ENCODE measurements at regions not wholly inside any gene's neighbourhood (a gene's known extent, or its start where the extent isn't known, plus 50 kb on each side); places are given as distances from the start of the nearest gene placed in this dataset.
A peak's percentile ranks its signal among the peaks of the same experiment; 100 is the strongest.

DNA sequence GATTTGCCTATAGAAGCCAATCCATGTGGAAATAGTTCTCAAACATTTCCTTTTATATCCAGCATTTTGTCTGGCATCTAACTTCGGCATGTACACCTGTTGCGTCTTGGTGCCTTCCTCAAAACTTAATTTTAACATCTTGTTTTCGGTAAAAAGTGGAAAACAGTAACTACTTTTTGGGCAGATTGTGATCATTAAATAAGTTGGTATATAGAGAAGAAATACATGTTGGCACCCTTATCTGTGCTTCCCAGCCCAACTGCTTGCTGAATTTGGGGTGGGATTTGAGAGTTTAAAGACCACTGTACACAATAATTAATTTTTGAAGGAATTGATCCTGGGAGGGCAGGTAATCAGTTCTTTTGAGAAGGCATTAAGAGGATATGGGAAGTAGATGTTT lies 566.8 kb downstream of the PDCD6IP start:
- H3K9me3 ChIP-seq (ENCODE audit: severe bottlenecking) = no peaks in the 10 kb centered on the region
- H3K27ac ChIP-seq = no peak overlapping the region
- H3K4me3 ChIP-seq (ENCODE audit: low read depth, low read length) = no peak overlapping the region
- no peaks in the 10 kb centered on the region for H3K27me3 ChIP-seq (ENCODE audit: insufficient read depth, low read depth, severe bottlenecking)
- no peaks in the 10 kb centered on the region for H3K36me3 ChIP-seq
- TF ChIP-seq, protein P1, sequence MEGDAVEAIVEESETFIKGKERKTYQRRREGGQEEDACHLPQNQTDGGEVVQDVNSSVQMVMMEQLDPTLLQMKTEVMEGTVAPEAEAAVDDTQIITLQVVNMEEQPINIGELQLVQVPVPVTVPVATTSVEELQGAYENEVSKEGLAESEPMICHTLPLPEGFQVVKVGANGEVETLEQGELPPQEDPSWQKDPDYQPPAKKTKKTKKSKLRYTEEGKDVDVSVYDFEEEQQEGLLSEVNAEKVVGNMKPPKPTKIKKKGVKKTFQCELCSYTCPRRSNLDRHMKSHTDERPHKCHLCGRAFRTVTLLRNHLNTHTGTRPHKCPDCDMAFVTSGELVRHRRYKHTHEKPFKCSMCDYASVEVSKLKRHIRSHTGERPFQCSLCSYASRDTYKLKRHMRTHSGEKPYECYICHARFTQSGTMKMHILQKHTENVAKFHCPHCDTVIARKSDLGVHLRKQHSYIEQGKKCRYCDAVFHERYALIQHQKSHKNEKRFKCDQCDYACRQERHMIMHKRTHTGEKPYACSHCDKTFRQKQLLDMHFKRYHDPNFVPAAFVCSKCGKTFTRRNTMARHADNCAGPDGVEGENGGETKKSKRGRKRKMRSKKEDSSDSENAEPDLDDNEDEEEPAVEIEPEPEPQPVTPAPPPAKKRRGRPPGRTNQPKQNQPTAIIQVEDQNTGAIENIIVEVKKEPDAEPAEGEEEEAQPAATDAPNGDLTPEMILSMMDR (IDR thresholded peaks at IDR 0.05; ENCODE audit: low read depth, low read length) = no peak
- no peak for DNase-seq

DNA sequence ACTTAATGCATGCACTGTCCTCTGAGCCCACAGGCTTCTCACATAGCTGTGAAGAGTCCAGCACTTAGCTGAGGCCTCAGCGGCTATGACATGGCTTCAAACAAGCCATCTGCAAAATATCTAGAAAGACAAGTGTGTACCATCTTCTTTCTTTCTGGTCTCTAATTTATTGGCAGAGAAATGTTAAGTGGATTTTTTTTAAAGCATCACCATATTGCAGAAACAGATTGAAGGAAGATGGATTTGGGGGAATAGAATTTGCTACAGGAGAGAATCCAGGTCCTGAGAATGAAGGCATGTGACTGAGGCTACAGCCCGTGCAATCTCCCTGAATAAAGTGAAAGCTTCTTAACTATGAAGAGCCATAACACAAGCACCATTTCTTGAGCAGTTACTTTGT lies 567.3 kb downstream of the PDCD6IP start:
- Histone ChIP-seq H3K9me3 (ENCODE audit: severe bottlenecking) (no peaks in the 10 kb centered on the region), H3K27ac (no peak overlapping the region), H3K36me3 (no peaks in the 10 kb centered on the region), H3K27me3 (ENCODE audit: insufficient read depth, low read depth, severe bottlenecking) (no peaks in the 10 kb centered on the region), H3K4me3 (ENCODE audit: low read depth, low read length) (no peak overlapping the region)
- TF ChIP-seq, protein P1 (IDR thresholded peaks at IDR 0.05; ENCODE audit: low read depth, low read length) = no peak
- DNase-seq = no peak

DNA sequence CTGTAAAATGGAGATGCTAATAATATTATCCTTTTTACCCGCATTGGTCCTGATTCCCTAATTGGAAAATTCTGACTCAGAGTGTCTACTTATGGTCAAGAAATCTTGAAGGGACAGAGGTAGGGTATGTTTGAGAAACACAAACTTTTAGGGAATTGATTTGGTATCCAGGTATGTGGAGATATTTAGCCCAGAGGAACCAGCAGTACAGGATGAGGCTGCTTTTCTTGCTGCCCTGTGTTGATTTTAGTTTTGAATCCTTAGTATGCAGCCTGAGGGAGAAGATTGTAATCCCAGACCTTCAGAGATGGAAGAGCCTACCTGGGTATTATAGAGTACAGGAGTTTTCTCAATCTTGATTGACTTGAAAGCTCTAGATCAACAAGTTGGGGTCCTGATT lies 569.1 kb downstream of the PDCD6IP start:
- DNase-seq = no peak
- H3K27me3 ChIP-seq (ENCODE audit: insufficient read depth, low read depth, severe bottlenecking) = no peaks in the 10 kb centered on the region
- TF ChIP-seq, protein P1 (IDR thresholded peaks at IDR 0.05; ENCODE audit: low read depth, low read length) = no peak

DNA sequence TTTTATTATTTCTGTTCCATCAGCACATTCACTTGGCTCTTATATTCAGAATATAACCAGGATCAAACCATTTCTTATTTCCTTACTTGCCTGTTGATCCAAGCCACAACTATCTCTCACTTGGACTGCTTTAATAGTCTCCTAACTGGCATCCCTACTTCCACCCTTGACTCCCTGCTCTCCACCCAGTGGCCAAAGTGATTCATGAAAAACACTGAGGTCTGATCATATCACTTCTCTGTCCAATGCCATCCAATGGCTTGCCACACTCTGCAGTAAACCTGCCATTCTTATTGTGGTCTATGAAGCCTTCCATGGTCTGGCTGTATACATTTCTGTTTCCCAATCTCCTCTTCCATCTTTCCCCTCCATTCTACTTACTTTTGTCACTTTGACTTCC lies 576.1 kb downstream of the PDCD6IP start:
- no peak for DNase-seq
- TF ChIP-seq, protein P1 (IDR thresholded peaks at IDR 0.05; ENCODE audit: low read depth, low read length) = 0 out of 2 replicates have a peak, but pooled peaks have one; percentile 8

More for the DNA sequence above, 569.1 kb downstream of the PDCD6IP start:
- H3K9me3 ChIP-seq (ENCODE audit: severe bottlenecking) = no peaks in the 10 kb centered on the region
- H3K36me3 ChIP-seq = no peaks in the 10 kb centered on the region
- H3K27ac ChIP-seq = no peak overlapping the region
- H3K4me3 ChIP-seq (ENCODE audit: low read depth, low read length) = no peak overlapping the region

DNA sequence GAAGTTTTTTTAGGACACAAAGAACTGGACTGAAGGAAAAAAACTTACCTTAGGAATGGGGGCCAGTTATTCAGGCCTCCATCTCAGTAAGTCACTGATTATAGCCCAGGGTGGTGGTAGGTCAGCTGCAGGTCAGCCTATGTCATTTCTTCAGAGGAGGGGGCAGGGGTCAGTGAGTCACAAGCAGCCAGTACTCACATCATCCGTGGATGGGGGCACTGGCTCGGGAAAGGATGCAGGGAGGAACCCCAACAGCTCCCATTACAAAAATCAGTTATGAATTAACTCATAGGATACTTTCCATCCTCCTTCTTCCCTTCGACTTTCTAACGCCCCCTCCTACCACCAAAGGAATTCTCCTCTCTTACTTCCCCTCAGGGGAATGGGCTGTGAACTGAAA lies 578.3 kb downstream of the PDCD6IP start:
- Histone ChIP-seq H3K27ac (no peak overlapping the region), H3K9me3 (ENCODE audit: severe bottlenecking) (no peaks in the 10 kb centered on the region)

More for the DNA sequence above, 576.1 kb downstream of the PDCD6IP start:
- no peaks in the 10 kb centered on the region for H3K27me3 ChIP-seq (ENCODE audit: insufficient read depth, low read depth, severe bottlenecking)
- no peak overlapping the region for H3K4me3 ChIP-seq (ENCODE audit: low read depth, low read length)
- no peaks in the 10 kb centered on the region for H3K9me3 ChIP-seq (ENCODE audit: severe bottlenecking)
- no peaks in the 10 kb centered on the region for H3K36me3 ChIP-seq
- no peak overlapping the region for H3K27ac ChIP-seq

DNA sequence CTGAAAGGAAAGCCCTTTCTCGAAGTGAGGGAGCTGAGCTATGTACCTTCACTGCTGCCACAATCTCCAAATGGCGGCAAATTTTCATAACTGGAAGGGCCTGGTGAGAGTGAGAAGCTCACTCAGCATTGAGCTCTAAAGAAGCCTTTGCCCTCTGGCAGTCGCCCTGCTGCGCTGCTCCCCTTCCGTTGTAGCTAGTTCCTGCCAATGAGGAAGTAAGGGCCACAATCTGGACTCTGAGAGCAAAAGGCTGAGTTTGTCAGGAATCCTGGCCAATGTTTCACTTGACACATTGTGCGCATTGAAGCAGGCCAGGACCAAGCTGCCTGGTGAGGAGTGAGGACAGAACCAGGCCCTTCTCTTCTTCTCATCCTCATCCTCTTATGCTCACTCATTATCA lies 579.5 kb downstream of the PDCD6IP start:
- Histone ChIP-seq H3K27me3 (ENCODE audit: insufficient read depth, low read depth, severe bottlenecking) (no peaks in the 10 kb centered on the region), H3K9me3 (ENCODE audit: severe bottlenecking) (no peaks in the 10 kb centered on the region), H3K36me3 (no peaks in the 10 kb centered on the region), H3K4me3 (ENCODE audit: low read depth, low read length) (no peak overlapping the region), H3K27ac (no peak overlapping the region)
- TF ChIP-seq, protein P1 (IDR thresholded peaks at IDR 0.05; ENCODE audit: low read depth, low read length) = no peak
- DNase-seq = no peak

More for the DNA sequence above, 578.3 kb downstream of the PDCD6IP start:
- H3K36me3 ChIP-seq = no peaks in the 10 kb centered on the region
- no peak for DNase-seq
- no peaks in the 10 kb centered on the region for H3K27me3 ChIP-seq (ENCODE audit: insufficient read depth, low read depth, severe bottlenecking)
- TF ChIP-seq, protein P1 (IDR thresholded peaks at IDR 0.05; ENCODE audit: low read depth, low read length) = no peak
- no peak overlapping the region for H3K4me3 ChIP-seq (ENCODE audit: low read depth, low read length)

All from WERI-Rb-1 (cell line).